ENCODE measurements at regions not wholly inside any gene's neighbourhood (a gene's known extent, or its start where the extent isn't known, plus 50 kb on each side); places are given as distances from the start of the nearest gene placed in this dataset.

GRCh38 chr10:4482659-4483058, 343.3 kb upstream of the AKR1E2 start:
- Histone ChIP-seq H3K4me3 (ENCODE audit: low read depth, low read length) (no peak overlapping the region), H3K4me1 (no peaks in the 10 kb centered on the region), H3K27me3 (replicated peaks; ENCODE audit: control insufficient read depth, insufficient read depth, low read length) (no peaks in the 10 kb centered on the region), H3K9me3 (no peaks in the 10 kb centered on the region), H3K36me3 (ENCODE audit: control insufficient read depth, insufficient read depth, low read length) (no peaks in the 10 kb centered on the region)
- no peak for TF ChIP-seq CTCF (IDR thresholded peaks at IDR 0.05; ENCODE audit: insufficient read depth in 1 of 2, low read depth in 1 of 2, low read length in 1 of 2, severe bottlenecking in 1 of 2, unreplicated experiment in 1 of 2)
- ChIA-PET POLR2A (no interaction called here), CTCF (no interaction called here)
- no peak overlapping the region for H3K4me3 Mint-ChIP-seq (ENCODE audit: unreplicated experiment)
- no peak overlapping the region for H3K27ac Mint-ChIP-seq (ENCODE audit: unreplicated experiment)
- DNase-seq, result no peak
- no peaks in the 10 kb centered on the region for H3K36me3 Mint-ChIP-seq (ENCODE audit: insufficient read depth, unreplicated experiment)
- no peaks in the 10 kb centered on the region for H3K4me1 Mint-ChIP-seq (ENCODE audit: low read depth, unreplicated experiment)
- intact Hi-C loops (cut with micrococcal nuclease; ENCODE audit: unreplicated experiment), result no loop called here
- BruUV-seq (replicated peaks), result no TSS peak
- peaks cover 3% of the 10 kb centered on the region for H3K27me3 Mint-ChIP-seq (ENCODE audit: insufficient read depth, unreplicated experiment)
- H3K9me3 Mint-ChIP-seq (ENCODE audit: unreplicated experiment), result no peaks in the 10 kb centered on the region

GRCh38 chr10:4481192-4481591, 344.8 kb upstream of the AKR1E2 start:
- H3K4me3 Mint-ChIP-seq (ENCODE audit: unreplicated experiment), result no peak overlapping the region
- DNase-seq, result no peak
- no peaks in the 10 kb centered on the region for H3K36me3 ChIP-seq (ENCODE audit: control insufficient read depth, insufficient read depth, low read length)
- H3K4me3 ChIP-seq (ENCODE audit: low read depth, low read length), result no peak overlapping the region
- ChIA-PET POLR2A (no interaction called here), CTCF (no interaction called here)
- no peaks in the 10 kb centered on the region for H3K36me3 Mint-ChIP-seq (ENCODE audit: insufficient read depth, unreplicated experiment)
- H3K4me1 ChIP-seq, result no peaks in the 10 kb centered on the region
- no peak for TF ChIP-seq CTCF (IDR thresholded peaks at IDR 0.05; ENCODE audit: insufficient read depth in 1 of 2, low read depth in 1 of 2, low read length in 1 of 2, severe bottlenecking in 1 of 2, unreplicated experiment in 1 of 2)
- intact Hi-C loops (cut with micrococcal nuclease; ENCODE audit: unreplicated experiment), result no loop called here
- no peaks in the 10 kb centered on the region for H3K9me3 ChIP-seq
- no peaks in the 10 kb centered on the region for H3K27me3 ChIP-seq (replicated peaks; ENCODE audit: control insufficient read depth, insufficient read depth, low read length)
- BruUV-seq (replicated peaks), result no TSS peak
- H3K4me1 Mint-ChIP-seq (ENCODE audit: low read depth, unreplicated experiment), result no peaks in the 10 kb centered on the region
- no peaks in the 10 kb centered on the region for H3K9me3 Mint-ChIP-seq (ENCODE audit: unreplicated experiment)
- no peak overlapping the region for H3K27ac Mint-ChIP-seq (ENCODE audit: unreplicated experiment)
- peaks cover under 1% of the 10 kb centered on the region for H3K27me3 Mint-ChIP-seq (ENCODE audit: insufficient read depth, unreplicated experiment)

- Histone ChIP-seq H3K27me3 (replicated peaks; ENCODE audit: control insufficient read depth, insufficient read depth, low read length) (no peaks in the 10 kb centered on the region), H3K4me1 (no peaks in the 10 kb centered on the region; the same call in 1 of the 2 replicates), H3K36me3 (ENCODE audit: control insufficient read depth, insufficient read depth, low read length) (no peaks in the 10 kb centered on the region), H3K4me3 (ENCODE audit: low read depth, low read length) (no peak overlapping the region), H3K9me3 (no peaks in the 10 kb centered on the region)
- H3K4me1 Mint-ChIP-seq (ENCODE audit: low read depth, unreplicated experiment), result no peaks in the 10 kb centered on the region
- BruUV-seq (replicated peaks), result no TSS peak
- no peak overlapping the region for H3K4me3 Mint-ChIP-seq (ENCODE audit: unreplicated experiment)
- TF ChIP-seq CTCF (IDR thresholded peaks at IDR 0.05; ENCODE audit: insufficient read depth in 1 of 2, low read depth in 1 of 2, low read length in 1 of 2, severe bottlenecking in 1 of 2, unreplicated experiment in 1 of 2), result no peak
- no peaks in the 10 kb centered on the region for H3K27me3 Mint-ChIP-seq (ENCODE audit: insufficient read depth, unreplicated experiment)
- intact Hi-C loops (cut with micrococcal nuclease; ENCODE audit: unreplicated experiment), result no loop called here
- DNase-seq, result no peak
- ChIA-PET POLR2A (no interaction called here), CTCF (no interaction called here)
- no peaks in the 10 kb centered on the region for H3K36me3 Mint-ChIP-seq (ENCODE audit: insufficient read depth, unreplicated experiment)
- no peak overlapping the region for H3K27ac Mint-ChIP-seq (ENCODE audit: unreplicated experiment)
- H3K9me3 Mint-ChIP-seq (ENCODE audit: unreplicated experiment), result no peaks in the 10 kb centered on the region
Measured at GRCh38 chr10:4479342-4479741, 346.7 kb upstream of the AKR1E2 start.
